Fibroblast of pulmonary artery (primary cell): ENCODE measurements at regions not wholly inside any gene's neighbourhood (a gene's known extent, or its start where the extent isn't known, plus 50 kb on each side); places are given as distances from the start of the nearest gene placed in this dataset.

ENCODE experiments used
- DNase-seq: peaks from one replicate; pipeline ENCODE4 v3.0.0-alpha.2; 2010; ENCODE audit warnings: low read depth
- H3K4me3 ChIP-seq: replicated peaks from 2 replicates; pipeline ENCODE4 v1.5.1; 2011; ENCODE audit warnings: low read depth, mild to moderate bottlenecking, control low read depth, low read length, moderate library complexity
- CTCF ChIP-seq: IDR thresholded peaks from 2 replicates; pipeline ENCODE4 v1.5.1; 2011; ENCODE audit warnings: mild to moderate bottlenecking, control low read depth, low read length, inconsistent platforms; ENCODE audit errors: missing control alignments

- DNase-seq = no peak
- no peak for TF ChIP-seq CTCF
- H3K4me3 ChIP-seq = no peak overlapping the region
Measured at GRCh38 chr15:47355759-47356158, 361.5 kb upstream of the SEMA6D start.

GRCh38 chr15:47356297-47356696, 361.0 kb upstream of the SEMA6D start:
- DNase-seq = no peak
- H3K4me3 ChIP-seq = no peak overlapping the region
- no peak for TF ChIP-seq CTCF

- TF ChIP-seq CTCF = no peak
- no peak for DNase-seq
- H3K4me3 ChIP-seq = no peak overlapping the region
Measured at GRCh38 chr15:47358876-47359275, 358.4 kb upstream of the SEMA6D start.

GRCh38 chr15:47360305-47360704, 357.0 kb upstream of the SEMA6D start:
- TF ChIP-seq CTCF = no peak
- DNase-seq = no peak
- H3K4me3 ChIP-seq = no peak overlapping the region

GRCh38 chr15:47362118-47362905, 355.0 kb upstream of the SEMA6D start:
- no peak overlapping the region for H3K4me3 ChIP-seq
- no peak for TF ChIP-seq CTCF
- DNase-seq = no peak

GRCh38 chr15:47363653-47364052, 353.7 kb upstream of the SEMA6D start:
- DNase-seq = no peak
- TF ChIP-seq CTCF = no peak
- no peak overlapping the region for H3K4me3 ChIP-seq
